Pancreas (tissue), 10 donors: ENCODE measurements at regions not wholly inside any gene's neighbourhood (a gene's known extent, or its start where the extent isn't known, plus 50 kb on each side); places are given as distances from the start of the nearest gene placed in this dataset.
"Not testable (repeated sequence)": the region's sequence is repeated elsewhere in the genome, so short reads cannot be mapped to it uniquely, and the experiment has no call there.

Experiments used
- ATAC-seq, 4 donors: fragments of 200-7000 bp; cut with Tn5 transposase; one replicate each; pipeline versions ENCODE4 v1.8.0 to v1.9.1; 2020; ENCODE audit warnings: mild to moderate bottlenecking in 4 of 4, moderate library complexity in 4 of 4
- DNase-seq, 6 donors: peaks; one replicate each; pipeline ENCODE4 v3.0.0-alpha.2; 2020
- FAIRE-seq: peaks from 2 replicates; lab custom pipeline; 2012; peaks lifted over from hg19 to GRCh38; lab: Jason Lieb, UNC
- H3K27ac ChIP-seq, 4 donors: fragments of 200-600 bp; sonication (generic); 1 replicate in 3 of 4; 2 replicates in 1 of 4; pipeline versions ENCODE4 v1.5.0 to v1.8.0; 2020
- H3K27me3 ChIP-seq, 4 donors: fragments of 200-600 bp; one replicate each; pipeline ENCODE4 v1.8.0; 2021
- H3K36me3 ChIP-seq, 3 donors: fragments of 200-600 bp; sonication (generic) in 1 of 3; one replicate each; pipeline versions ENCODE4 v1.5.0 to v1.8.0; 2020 to 2021
- H3K4me1 ChIP-seq, 3 donors: fragments of 200-600 bp; one replicate each; pipeline ENCODE4 v1.8.0; 2021
- H3K4me3 ChIP-seq, 4 donors: fragments of 200-600 bp; sonication (generic) in 2 of 4; one replicate each; pipeline versions ENCODE4 v1.5.0 to v1.8.0; 2020 to 2021
- H3K9me3 ChIP-seq, 4 donors: fragments of 200-600 bp; one replicate each; pipeline ENCODE4 v1.8.0; 2021
- CTCF ChIP-seq, 4 donors: fragments of 200-600 bp; sonication (generic) in 3 of 4; IDR thresholded peaks; one replicate each; pipeline versions ENCODE4 v1.5.0 to v1.8.0; 2021; ENCODE audit warnings: antibody characterized with exemption in 4 of 4
- WGBS, 2 donors: extraction: QIAGEN DNeasy Blood & Tissue Kit; methylation state at CpG; one replicate each; pipeline ENCODE4 v1.1.7; 2013; 5-methylcytosine and 5-hydroxymethylcytosine counted together
- intact Hi-C, 3 donors: fragments of 100-400 bp; cut with DNase I; formaldehyde crosslinking; loops; one replicate each; pipeline versions ENCODE4 v1.11.1 to v1.14.2; 2022
- donor health status: healthy with polysubstance abuse.
- donor health status: DM: no; HTN: no; CAD: no; lungs with moderate emphysema.
- donor health status: DM: no; HTN: no; CAD: no.
- donor health status: control.
- donor health status: control.
- donor health status: Bipolar disorder and iron deficiency.
- donor health status: DM: yes; HTN: yes; CAD: no.
- donor health status: DM: no; HTN: no; CAD: no.
- donor health status: DM: no; HTN: no; CAD: no.
- donor health status: DM: yes; HTN: yes; CAD: no.

DNA sequence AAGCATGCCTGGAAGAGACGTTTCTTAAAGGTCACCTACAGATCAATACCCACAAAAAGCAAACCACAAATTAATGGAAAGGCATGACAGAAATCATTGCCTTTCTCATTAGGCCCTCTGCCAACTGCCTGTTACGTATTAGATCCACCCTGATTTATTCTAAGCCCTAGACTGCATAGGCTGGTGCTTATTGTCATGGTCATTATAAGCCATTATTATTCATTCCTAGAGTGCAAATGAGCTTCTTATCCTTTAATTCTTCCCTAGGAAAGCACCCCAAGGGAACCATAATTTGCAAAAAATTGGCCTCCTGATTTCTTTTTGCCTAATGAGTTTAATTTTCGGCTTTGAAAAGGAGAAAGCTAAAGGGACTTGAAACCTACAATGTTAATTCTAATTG lies 184.2 kb upstream of the GPRIN3 start:
- ATAC-seq (no peak), DNase-seq (no peak), FAIRE-seq (no peak)
- Histone ChIP-seq H3K27ac (no peak overlapping the region), H3K4me3 (no peak overlapping the region), H3K9me3 (no peaks in the 10 kb centered on the region), H3K36me3 (no peaks in the 10 kb centered on the region), H3K4me1 (peaks cover 0 to 18% (median 0%) of the 10 kb centered on the region in 3 donors), H3K27me3 (no peaks in the 10 kb centered on the region)
- intact Hi-C loops = no loop called here
- TF ChIP-seq CTCF (IDR thresholded peaks at IDR 0.05) = no peak
- WGBS, 2 donors = 40 to 47% methylated on average over 3 of the region's 3 CpGs

DNA sequence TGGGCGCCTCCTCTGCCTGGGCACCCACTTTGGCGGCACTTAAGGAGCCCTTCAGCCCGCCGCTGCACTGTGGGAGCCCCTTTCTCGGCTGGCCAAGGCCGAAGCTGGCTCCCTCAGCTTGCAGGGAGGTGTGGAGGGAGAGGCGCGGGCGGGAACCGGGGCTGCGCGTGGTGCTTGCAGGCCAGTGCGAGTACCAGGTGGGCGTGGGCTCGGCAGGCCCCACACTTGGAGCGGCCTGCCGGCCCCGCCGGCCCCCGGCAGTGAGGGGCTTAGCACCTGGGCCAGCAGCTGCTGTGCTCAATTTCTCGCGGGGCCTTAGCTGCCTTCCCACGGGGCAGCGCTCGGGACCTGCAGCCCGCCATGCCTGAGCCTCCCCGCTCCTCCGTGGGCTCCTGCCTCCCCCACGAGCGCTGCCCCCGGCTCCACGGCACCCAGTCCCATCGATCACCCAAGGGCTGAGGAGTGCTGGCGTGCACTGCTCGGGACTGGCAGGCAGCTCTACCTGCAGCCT lies 182.4 kb upstream of the GPRIN3 start:
- ATAC-seq, FAIRE-seq: not testable (repeated sequence)

GRCh38 chr4:89489338-89489771 lies 181.8 kb upstream of the GPRIN3 start:
- no peak for FAIRE-seq
- H3K27ac ChIP-seq = no peak overlapping the region
- WGBS, 2 donors = 47 to 57% methylated on average over 13 of the region's 13 CpGs
- H3K9me3 ChIP-seq = no peaks in the 10 kb centered on the region
- TF ChIP-seq CTCF (IDR thresholded peaks at IDR 0.05) = no peak
- DNase-seq = no peak
- H3K4me3 ChIP-seq = no peak overlapping the region
- intact Hi-C loops = no loop called here
- H3K27me3 ChIP-seq = no peaks in the 10 kb centered on the region
- ATAC-seq = peak in 3 of 4 donors; percentile 23 to 40 (median 35)
- peaks cover 0 to 11% (median 0%) of the 10 kb centered on the region in 3 donors for H3K4me1 ChIP-seq
- H3K36me3 ChIP-seq = no peaks in the 10 kb centered on the region

More for the DNA sequence above, 182.4 kb upstream of the GPRIN3 start:
- H3K27me3 ChIP-seq, H3K4me3 ChIP-seq, H3K9me3 ChIP-seq, intact Hi-C loops, H3K27ac ChIP-seq, H3K36me3 ChIP-seq: not testable (repeated sequence)
- DNase-seq = peak in 1 of 6 donors; percentile 52
- WGBS, 2 donors = 94 to 96% methylated on average over 24 to 35 of the region's 35 CpGs
- peaks cover 0 to 11% (median 0%) of the 10 kb centered on the region in 3 donors for H3K4me1 ChIP-seq

DNA sequence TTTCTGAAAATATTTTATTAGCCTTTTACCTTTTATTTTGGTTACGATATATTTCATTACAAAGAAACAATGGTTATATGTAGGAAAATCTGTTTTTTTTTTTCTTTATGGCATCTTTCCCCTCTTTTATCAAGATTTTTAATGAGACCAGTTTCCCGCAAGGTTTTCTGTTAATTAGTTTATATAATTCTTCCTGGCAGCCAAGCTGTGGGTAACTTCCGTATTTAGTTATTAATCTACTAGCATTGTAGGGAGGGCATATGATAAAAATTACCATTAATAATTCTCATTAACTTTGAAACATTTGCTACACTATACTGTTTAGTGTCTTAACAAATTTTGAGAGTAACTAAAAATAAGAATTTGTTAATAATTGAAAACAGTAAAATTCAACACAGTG lies 181.1 kb upstream of the GPRIN3 start:
- H3K9me3 ChIP-seq = no peaks in the 10 kb centered on the region
- FAIRE-seq (no peak), DNase-seq (no peak), ATAC-seq (no peak)
- intact Hi-C loops = no loop called here
- H3K4me3 ChIP-seq = no peak overlapping the region
- 52 to 71% methylated on average over 3 of the region's 3 CpGs for WGBS, 2 donors
- H3K36me3 ChIP-seq = no peaks in the 10 kb centered on the region
- H3K27me3 ChIP-seq = no peaks in the 10 kb centered on the region
- no peak overlapping the region for H3K27ac ChIP-seq
- TF ChIP-seq CTCF (IDR thresholded peaks at IDR 0.05) = no peak
- peaks cover 0 to 11% (median 0%) of the 10 kb centered on the region in 3 donors for H3K4me1 ChIP-seq

DNA sequence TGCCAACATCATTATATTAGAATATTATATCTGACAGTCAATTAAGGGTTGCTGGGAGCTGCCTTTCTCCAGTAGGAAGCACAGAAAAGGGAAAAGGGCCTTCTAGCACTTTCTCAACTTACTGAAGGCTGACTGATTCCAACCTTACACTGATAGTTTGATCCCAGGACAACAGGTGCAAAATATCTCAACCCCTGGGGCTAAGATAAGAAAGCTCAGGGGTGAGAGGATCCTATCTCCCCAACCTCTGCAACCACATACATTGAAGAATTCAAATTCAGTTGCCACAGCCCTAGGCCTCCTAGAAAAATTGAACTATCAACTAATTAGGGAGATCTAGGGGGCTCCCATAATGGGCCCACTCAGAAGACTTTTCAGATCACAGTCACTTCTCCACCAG lies 179.1 kb upstream of the GPRIN3 start:
- intact Hi-C loops = no loop called here
- FAIRE-seq (no peak), ATAC-seq (no peak)

More for the DNA sequence above, 179.1 kb upstream of the GPRIN3 start:
- Histone ChIP-seq H3K4me3 (no peak overlapping the region), H3K4me1 (peaks cover 0 to 11% (median 0%) of the 10 kb centered on the region in 3 donors), H3K36me3 (no peaks in the 10 kb centered on the region), H3K9me3 (no peaks in the 10 kb centered on the region), H3K27ac (no peak overlapping the region), H3K27me3 (no peaks in the 10 kb centered on the region)
- no peak for TF ChIP-seq CTCF (IDR thresholded peaks at IDR 0.05)
- no peak for DNase-seq
